GM04503 (cell line): ENCODE measurements at regions not wholly inside any gene's neighbourhood (a gene's known extent, or its start where the extent isn't known, plus 50 kb on each side); places are given as distances from the start of the nearest gene placed in this dataset.
"Not testable (repeated sequence)": the region's sequence is repeated elsewhere in the genome, so short reads cannot be mapped to it uniquely, and the experiment has no call there.

Experiments used
- DNase-seq: peaks from one replicate; pipeline ENCODE4 v3.0.0-alpha.2; 2012; ENCODE audit warnings: low read depth

GRCh38 chr7:64469673-64470072, 93.2 kb downstream of the ZNF680 start:
- no peak for DNase-seq

- no peak for DNase-seq
These were observed 97.3 kb downstream of the ZNF680 start for GRCh38 chr7:64465551-64465950.

GRCh38 chr7:64463636-64464375, 99.1 kb downstream of the ZNF680 start:
- peak; percentile 43 for DNase-seq

GRCh38 chr7:64459858-64460257, 103.0 kb downstream of the ZNF680 start:
- DNase-seq: not testable (repeated sequence)

- DNase-seq: no peak
These were observed 119.8 kb downstream of the ZNF736 start for GRCh38 chr7:64433590-64433989.

- no peak for DNase-seq
These were observed 118.1 kb downstream of the ZNF736 start for GRCh38 chr7:64431838-64432237.

GRCh38 chr7:64429232-64429631, 115.5 kb downstream of the ZNF736 start:
- no peak for DNase-seq

- DNase-seq: not testable (repeated sequence)
These were observed 111.7 kb downstream of the ZNF736 start for GRCh38 chr7:64425436-64425835.

GRCh38 chr7:64407148-64407547, 93.4 kb downstream of the ZNF736 start:
- no peak for DNase-seq
